HFF-Myc (cell line): ENCODE measurements at regions not wholly inside any gene's neighbourhood (a gene's known extent, or its start where the extent isn't known, plus 50 kb on each side); places are given as distances from the start of the nearest gene placed in this dataset.

ENCODE experiments used
- DNase-seq: peaks from one replicate; pipeline ENCODE4 v3.0.0-alpha.2; 2011; ENCODE audit warnings: low read depth; ENCODE audit errors: extremely low read depth
- H3K4me3 ChIP-seq: replicated peaks from 2 replicates; pipeline ENCODE4 v1.5.1; 2011; ENCODE audit warnings: low read depth, mild to moderate bottlenecking, control low read depth, low read length
- CTCF ChIP-seq: IDR thresholded peaks from 2 replicates; pipeline ENCODE4 v1.5.1; 2012; ENCODE audit warnings: mild to moderate bottlenecking, low read depth, low read length, control low read depth; ENCODE audit errors: missing control alignments

GRCh38 chr5:77550406-77550805, 58.3 kb upstream of the WDR41 start:
- no peak for TF ChIP-seq CTCF
- no peak overlapping the region for H3K4me3 ChIP-seq
- DNase-seq, result no peak

- no peak overlapping the region for H3K4me3 ChIP-seq
- TF ChIP-seq CTCF, result no peak
- DNase-seq, result no peak
These were observed 53.2 kb upstream of the WDR41 start for GRCh38 chr5:77545285-77545684.
